Ishikawa (cell line): ENCODE measurements at regions not wholly inside any gene's neighbourhood (a gene's known extent, or its start where the extent isn't known, plus 50 kb on each side); places are given as distances from the start of the nearest gene placed in this dataset.

Source experiments
- CEBPB ChIP-seq: IDR thresholded peaks from 2 replicates; pipeline ENCODE4 v1.6.1; 2012
- CREB1 ChIP-seq: IDR thresholded peaks from 2 replicates; pipeline ENCODE4 v1.6.1; 2012; ENCODE audit warnings: low read depth
- EGR1 ChIP-seq: IDR thresholded peaks from 2 replicates; pipeline ENCODE4 v1.6.1; 2012
- EP300 ChIP-seq: IDR thresholded peaks from 2 replicates; pipeline ENCODE4 v1.6.1; 2012; ENCODE audit warnings: borderline replicate concordance
- FOXM1 ChIP-seq: IDR thresholded peaks from 2 replicates; pipeline ENCODE4 v1.6.1; 2012; ENCODE audit warnings: low read depth, borderline replicate concordance
- MAX ChIP-seq: IDR thresholded peaks from 2 replicates; pipeline ENCODE4 v1.6.1; 2012
- RAD21 ChIP-seq: IDR thresholded peaks from 2 replicates; pipeline ENCODE4 v1.6.1; 2012; ENCODE audit warnings: low read depth
- TAF1 ChIP-seq: IDR thresholded peaks from 2 replicates; pipeline ENCODE4 v1.6.1; 2012; ENCODE audit warnings: low read depth, mild to moderate bottlenecking
- TCF12 ChIP-seq: IDR thresholded peaks from 2 replicates; pipeline ENCODE4 v1.6.1; 2012; ENCODE audit warnings: low read depth
- TEAD4 ChIP-seq: IDR thresholded peaks from 2 replicates; pipeline ENCODE4 v1.6.1; 2012
- USF1 ChIP-seq: IDR thresholded peaks from 2 replicates; pipeline ENCODE4 v1.6.1; 2012
- YY1 ChIP-seq: IDR thresholded peaks from 2 replicates; pipeline ENCODE4 v1.6.1; 2012; ENCODE audit warnings: low read depth
- ZBTB7A ChIP-seq: IDR thresholded peaks from 2 replicates; pipeline ENCODE4 v1.6.1; 2012; ENCODE audit warnings: low read depth
- TF ChIP-seq, protein P1 (sequence below): IDR thresholded peaks from 2 replicates; pipeline ENCODE4 v1.6.1; 2012; ENCODE audit warnings: low read depth, mild to moderate bottlenecking

DNA sequence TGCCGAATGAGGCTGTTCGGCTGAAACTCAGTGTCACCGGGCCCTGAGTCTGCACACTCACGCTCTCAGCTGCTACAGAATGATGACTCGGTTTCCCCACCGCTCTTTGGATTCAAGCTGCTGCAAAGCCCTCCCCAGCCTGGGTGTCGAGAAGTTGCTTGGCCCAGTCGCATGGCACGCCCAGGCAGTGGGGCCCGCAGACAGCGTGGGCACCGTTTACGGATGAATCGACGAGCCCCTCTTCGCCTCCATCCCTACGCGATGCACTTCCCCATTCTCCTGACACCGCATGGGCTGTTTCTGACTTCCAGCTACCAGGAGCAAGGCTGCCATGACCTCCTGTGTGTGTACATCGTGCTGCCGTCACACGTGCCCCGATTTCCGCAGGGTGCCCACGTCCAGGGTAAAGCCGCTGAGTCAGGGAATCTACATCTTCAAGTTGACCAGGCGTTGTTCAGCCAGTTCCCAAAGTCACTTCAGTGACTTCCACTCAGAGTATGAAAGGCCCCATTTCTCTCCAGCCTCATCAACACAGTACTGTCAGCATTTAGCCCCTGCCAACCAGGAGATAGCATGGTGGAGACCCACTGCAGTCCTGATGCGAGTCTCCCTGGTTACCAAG is 60.3 kb upstream of the GPC1 start:
- no peak for TF ChIP-seq TCF12
- TF ChIP-seq CREB1, result no peak
- no peak for TF ChIP-seq USF1
- no peak for TF ChIP-seq EP300
- no peak for TF ChIP-seq YY1
- no peak for TF ChIP-seq MAX
- no peak for TF ChIP-seq FOXM1
- TF ChIP-seq, protein P1, sequence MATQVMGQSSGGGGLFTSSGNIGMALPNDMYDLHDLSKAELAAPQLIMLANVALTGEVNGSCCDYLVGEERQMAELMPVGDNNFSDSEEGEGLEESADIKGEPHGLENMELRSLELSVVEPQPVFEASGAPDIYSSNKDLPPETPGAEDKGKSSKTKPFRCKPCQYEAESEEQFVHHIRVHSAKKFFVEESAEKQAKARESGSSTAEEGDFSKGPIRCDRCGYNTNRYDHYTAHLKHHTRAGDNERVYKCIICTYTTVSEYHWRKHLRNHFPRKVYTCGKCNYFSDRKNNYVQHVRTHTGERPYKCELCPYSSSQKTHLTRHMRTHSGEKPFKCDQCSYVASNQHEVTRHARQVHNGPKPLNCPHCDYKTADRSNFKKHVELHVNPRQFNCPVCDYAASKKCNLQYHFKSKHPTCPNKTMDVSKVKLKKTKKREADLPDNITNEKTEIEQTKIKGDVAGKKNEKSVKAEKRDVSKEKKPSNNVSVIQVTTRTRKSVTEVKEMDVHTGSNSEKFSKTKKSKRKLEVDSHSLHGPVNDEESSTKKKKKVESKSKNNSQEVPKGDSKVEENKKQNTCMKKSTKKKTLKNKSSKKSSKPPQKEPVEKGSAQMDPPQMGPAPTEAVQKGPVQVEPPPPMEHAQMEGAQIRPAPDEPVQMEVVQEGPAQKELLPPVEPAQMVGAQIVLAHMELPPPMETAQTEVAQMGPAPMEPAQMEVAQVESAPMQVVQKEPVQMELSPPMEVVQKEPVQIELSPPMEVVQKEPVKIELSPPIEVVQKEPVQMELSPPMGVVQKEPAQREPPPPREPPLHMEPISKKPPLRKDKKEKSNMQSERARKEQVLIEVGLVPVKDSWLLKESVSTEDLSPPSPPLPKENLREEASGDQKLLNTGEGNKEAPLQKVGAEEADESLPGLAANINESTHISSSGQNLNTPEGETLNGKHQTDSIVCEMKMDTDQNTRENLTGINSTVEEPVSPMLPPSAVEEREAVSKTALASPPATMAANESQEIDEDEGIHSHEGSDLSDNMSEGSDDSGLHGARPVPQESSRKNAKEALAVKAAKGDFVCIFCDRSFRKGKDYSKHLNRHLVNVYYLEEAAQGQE, result no peak
- no peak for TF ChIP-seq TEAD4
- no peak for TF ChIP-seq ZBTB7A
- TF ChIP-seq TAF1, result no peak
- TF ChIP-seq RAD21, result no peak
- TF ChIP-seq EGR1, result no peak
- no peak for TF ChIP-seq CEBPB
